K562 (cell line): ENCODE measurements at regions not wholly inside any gene's neighbourhood (a gene's known extent, or its start where the extent isn't known, plus 50 kb on each side); places are given as distances from the start of the nearest gene placed in this dataset.

ENCODE experiments used
- EP300 ChIP-seq: IDR thresholded peaks from 2 replicates; pipeline ENCODE4 v1.6.1; 2012; ENCODE audit warnings: low read length, improper control_type of control experiment
- KDM1A ChIP-seq, 2 experiments: fragments of 450-650 bp; IDR thresholded peaks; 2 replicates each; pipeline ENCODE4 v1.6.1; 2016; ENCODE audit warnings: mild to moderate bottlenecking in 2 of 2
- SREBF1 ChIP-seq: fragments of 150-350 bp; IDR thresholded peaks from 2 replicates; pipeline ENCODE4 v1.6.1; 2014; ENCODE audit warnings: antibody characterized with exemption, low read depth, low read length, borderline replicate concordance

GRCh38 chr4:66590488-66591215 is 920.4 kb upstream of the EPHA5 start:
- TF ChIP-seq KDM1A (IDR thresholded peaks at IDR 0.05) (no peak), EP300 (no peak), SREBF1 (no peak)
